MG63 (cell line): ENCODE measurements at regions not wholly inside any gene's neighbourhood (a gene's known extent, or its start where the extent isn't known, plus 50 kb on each side); places are given as distances from the start of the nearest gene placed in this dataset.
"Not testable (repeated sequence)": the region's sequence is repeated elsewhere in the genome, so short reads cannot be mapped to it uniquely, and the experiment has no call there.

Source experiments
- DNase-seq: peaks from one replicate; pipeline ENCODE4 v3.0.0-alpha.2; 2020
- H3K27me3 ChIP-seq: fragments of 250-450 bp; sonication (Bioruptor Pico); 2 replicates; pipeline ENCODE4 v1.5.1; 2020; ENCODE audit warnings: mild to moderate bottlenecking, moderate library complexity
- H3K36me3 ChIP-seq: fragments of 250-450 bp; sonication (Bioruptor Pico); 2 replicates; pipeline ENCODE4 v1.5.1; 2020; ENCODE audit warnings: mild to moderate bottlenecking, moderate library complexity
- H3K4me3 ChIP-seq: fragments of 250-450 bp; sonication (Bioruptor Pico); 2 replicates; pipeline ENCODE4 v1.5.1; 2020; ENCODE audit warnings: mild to moderate bottlenecking, moderate library complexity
- H3K9me3 ChIP-seq: fragments of 250-450 bp; sonication (Bioruptor Pico); 2 replicates; pipeline ENCODE4 v1.5.1; 2020; ENCODE audit warnings: mild to moderate bottlenecking, moderate library complexity

GRCh38 chr1:121032878-121033494, 143.4 kb downstream of the PPIAL4A start:
- H3K36me3 ChIP-seq, H3K27me3 ChIP-seq, H3K4me3 ChIP-seq, DNase-seq, H3K9me3 ChIP-seq: not testable (repeated sequence)

DNA sequence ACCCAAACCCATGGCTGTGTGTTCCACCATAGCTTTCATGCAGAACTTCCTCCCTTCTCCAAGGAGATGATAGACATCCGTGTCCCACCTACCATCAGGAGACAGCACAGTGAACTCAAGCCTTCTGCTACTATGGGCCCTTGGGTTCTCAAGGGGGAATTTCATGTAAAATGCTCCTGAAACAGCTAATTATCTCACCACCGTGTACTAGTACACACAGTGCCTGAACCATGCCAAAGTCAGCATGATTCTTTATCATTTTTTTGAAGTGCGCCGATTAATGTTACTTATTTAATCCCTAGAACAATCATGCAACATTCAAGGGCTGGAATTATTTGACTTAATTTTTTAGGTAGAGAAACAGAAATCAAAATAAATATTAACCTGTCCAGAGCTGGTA, 147.2 kb downstream of the PPIAL4A start:
- DNase-seq, H3K36me3 ChIP-seq, H3K27me3 ChIP-seq: not testable (repeated sequence)

DNA sequence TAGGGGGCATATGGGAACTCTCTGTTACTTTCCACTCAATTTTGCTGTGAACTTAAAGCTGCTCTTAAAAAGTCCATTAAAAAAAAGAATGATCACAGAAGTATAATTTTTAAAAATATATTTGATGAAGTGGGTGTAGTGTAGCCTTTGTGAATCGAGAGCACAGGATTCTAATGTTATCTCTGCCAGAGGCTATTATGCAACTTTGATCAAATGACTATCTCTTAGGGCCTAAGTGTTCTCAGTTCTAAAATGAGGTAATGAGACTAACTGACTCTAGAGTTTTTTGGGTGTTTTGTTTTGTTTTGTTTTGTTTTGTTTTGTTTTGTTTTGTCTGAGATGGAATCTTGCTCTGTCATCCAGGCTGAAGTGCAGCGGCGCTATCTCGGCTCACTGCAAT, 143.2 kb downstream of the FAM72B start:
- H3K4me3 ChIP-seq, H3K9me3 ChIP-seq, H3K27me3 ChIP-seq, DNase-seq, H3K36me3 ChIP-seq: not testable (repeated sequence)

More for the DNA sequence above, 147.2 kb downstream of the PPIAL4A start:
- H3K4me3 ChIP-seq, H3K9me3 ChIP-seq: not testable (repeated sequence)

GRCh38 chr1:121041497-121041896, 142.6 kb downstream of the FAM72B start:
- not testable (repeated sequence) for DNase-seq, H3K27me3 ChIP-seq, H3K36me3 ChIP-seq, H3K4me3 ChIP-seq, H3K9me3 ChIP-seq

DNA sequence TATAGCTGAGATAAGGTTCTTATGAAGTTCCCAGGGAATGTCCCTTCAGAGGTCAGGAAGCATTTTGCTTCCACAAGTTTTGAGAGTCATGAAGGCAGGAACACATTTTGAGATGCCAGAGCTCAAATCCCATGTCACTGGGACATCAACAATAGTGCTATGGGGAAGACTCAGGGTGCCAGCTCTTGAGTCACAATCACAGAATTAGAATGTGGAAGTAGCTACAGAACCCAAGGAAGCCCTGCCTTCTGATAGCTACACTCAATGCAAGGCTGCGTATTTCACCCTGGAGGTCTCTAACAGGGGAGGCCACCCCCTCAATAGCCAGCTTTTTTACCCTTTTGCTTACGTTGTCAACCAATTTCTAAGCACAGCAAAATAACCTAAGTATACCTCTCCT, 141.3 kb downstream of the FAM72B start:
- H3K36me3 ChIP-seq, H3K4me3 ChIP-seq, DNase-seq, H3K27me3 ChIP-seq, H3K9me3 ChIP-seq: not testable (repeated sequence)

- not testable (repeated sequence) for H3K36me3 ChIP-seq, H3K4me3 ChIP-seq, H3K27me3 ChIP-seq, H3K9me3 ChIP-seq, DNase-seq
Observed at GRCh38 chr1:121048293-121048752, 135.8 kb downstream of the FAM72B start.

- H3K27me3 ChIP-seq, H3K36me3 ChIP-seq, H3K9me3 ChIP-seq, H3K4me3 ChIP-seq, DNase-seq: not testable (repeated sequence)
Observed at GRCh38 chr1:121048769-121049443, 135.2 kb downstream of the FAM72B start.

GRCh38 chr1:121050097-121050496, 134.0 kb downstream of the FAM72B start:
- H3K9me3 ChIP-seq, H3K27me3 ChIP-seq, DNase-seq, H3K4me3 ChIP-seq, H3K36me3 ChIP-seq: not testable (repeated sequence)

- not testable (repeated sequence) for DNase-seq, H3K27me3 ChIP-seq, H3K36me3 ChIP-seq, H3K9me3 ChIP-seq, H3K4me3 ChIP-seq
Observed at GRCh38 chr1:121051161-121051790, 132.9 kb downstream of the FAM72B start.

- not testable (repeated sequence) for H3K9me3 ChIP-seq, H3K4me3 ChIP-seq, H3K27me3 ChIP-seq, DNase-seq, H3K36me3 ChIP-seq
Observed at GRCh38 chr1:121052081-121052660, 132.0 kb downstream of the FAM72B start.

DNA sequence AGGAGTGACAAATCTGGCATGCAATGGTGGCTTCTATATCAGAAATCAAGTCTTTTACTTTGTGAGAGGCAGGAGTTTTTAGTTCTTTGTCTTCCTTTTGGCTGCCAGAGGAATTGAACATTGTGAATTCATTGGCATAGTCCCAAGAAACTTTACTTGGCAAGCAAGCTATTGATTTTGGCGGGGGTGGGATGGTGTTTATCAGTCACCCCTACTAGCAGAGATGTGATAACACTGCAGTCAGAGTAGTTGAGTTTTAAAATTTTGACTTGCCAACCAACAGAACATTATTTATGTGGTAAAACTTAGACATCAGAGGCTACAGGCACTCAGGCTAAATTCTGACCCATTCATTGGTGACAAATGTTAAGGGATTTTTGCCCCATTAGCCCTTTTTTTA, 129.2 kb downstream of the FAM72B start:
- not testable (repeated sequence) for DNase-seq, H3K4me3 ChIP-seq, H3K27me3 ChIP-seq, H3K9me3 ChIP-seq, H3K36me3 ChIP-seq

- not testable (repeated sequence) for H3K36me3 ChIP-seq, H3K27me3 ChIP-seq, H3K4me3 ChIP-seq, DNase-seq, H3K9me3 ChIP-seq
Observed at GRCh38 chr1:121066925-121067324, 117.2 kb downstream of the FAM72B start.

GRCh38 chr1:121068738-121069499, 115.2 kb downstream of the FAM72B start:
- not testable (repeated sequence) for H3K27me3 ChIP-seq, H3K36me3 ChIP-seq, DNase-seq, H3K9me3 ChIP-seq, H3K4me3 ChIP-seq

- H3K9me3 ChIP-seq, H3K4me3 ChIP-seq, DNase-seq, H3K27me3 ChIP-seq, H3K36me3 ChIP-seq: not testable (repeated sequence)
Observed at GRCh38 chr1:121073852-121074251, 110.3 kb downstream of the FAM72B start.

DNA sequence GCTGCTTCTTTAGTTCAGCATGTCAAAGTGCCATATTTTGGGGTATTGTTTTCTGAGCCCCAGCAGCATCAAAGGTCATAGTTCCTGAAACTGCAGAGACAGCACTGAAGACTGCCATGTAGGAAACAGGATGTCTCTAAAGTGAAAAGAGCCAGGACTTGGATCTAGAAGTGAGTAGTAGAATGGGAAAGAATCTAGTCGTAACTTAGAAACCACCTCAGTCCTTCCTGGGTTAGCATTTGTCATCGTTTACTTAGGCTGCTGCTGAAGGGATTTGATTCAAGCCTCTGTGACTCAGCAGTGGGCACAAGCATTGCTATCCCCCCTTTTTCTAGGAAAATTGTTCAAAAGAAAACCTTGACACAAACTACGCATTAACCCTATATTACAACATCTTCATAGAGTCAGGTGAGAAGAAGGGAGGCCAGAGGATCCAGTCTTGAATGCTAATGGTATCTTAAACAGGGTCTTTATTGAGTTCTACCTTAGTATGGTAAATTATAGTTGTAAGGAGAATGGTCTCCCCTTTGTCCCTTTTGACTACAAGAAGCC, 108.8 kb downstream of the FAM72B start:
- H3K27me3 ChIP-seq, H3K9me3 ChIP-seq, H3K4me3 ChIP-seq, DNase-seq, H3K36me3 ChIP-seq: not testable (repeated sequence)

DNA sequence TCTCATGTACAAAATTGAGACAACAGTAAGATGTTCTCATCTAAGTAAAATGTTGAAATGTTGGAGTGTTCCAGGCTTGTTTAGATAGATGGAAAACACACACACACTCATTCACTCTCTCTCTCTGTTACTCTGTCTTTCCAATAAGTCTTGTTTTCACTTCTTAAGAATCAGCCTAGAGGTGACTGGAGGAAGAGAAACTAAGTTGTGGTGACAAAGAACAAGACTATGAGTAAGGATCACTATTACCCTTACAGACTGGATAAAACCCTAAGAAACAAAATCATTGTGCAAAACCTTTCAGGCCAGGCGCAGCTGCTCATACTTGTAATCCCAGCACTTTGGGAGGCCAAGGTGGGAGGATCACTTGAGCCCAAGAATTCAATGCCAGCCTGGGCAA, 107.5 kb downstream of the FAM72B start:
- not testable (repeated sequence) for H3K27me3 ChIP-seq, H3K9me3 ChIP-seq, H3K4me3 ChIP-seq

GRCh38 chr1:121079655-121080054, 104.5 kb downstream of the FAM72B start:
- DNase-seq, H3K36me3 ChIP-seq, H3K27me3 ChIP-seq, H3K9me3 ChIP-seq, H3K4me3 ChIP-seq: not testable (repeated sequence)

More for the DNA sequence above, 107.5 kb downstream of the FAM72B start:
- not testable (repeated sequence) for H3K36me3 ChIP-seq, DNase-seq
